Smooth muscle cell (in vitro differentiated cells): ENCODE measurements at regions not wholly inside any gene's neighbourhood (a gene's known extent, or its start where the extent isn't known, plus 50 kb on each side); places are given as distances from the start of the nearest gene placed in this dataset.

Experiments used
- DNase-seq: peaks from one replicate; lab custom pipeline; 2025; ENCODE audit not compliant: unreplicated experiment; lab: John Stamatoyannopoulos, UW
- H2AFZ ChIP-seq: fragments of 200-600 bp; sonication (generic); 2 replicates; pipeline ENCODE4 v1.6.0; 2016; ENCODE audit warnings: antibody characterized with exemption, low read depth, mild to moderate bottlenecking
- H3F3A ChIP-seq: fragments of 200-600 bp; sonication (generic); 2 replicates; pipeline ENCODE4 v1.6.0; 2017; ENCODE audit warnings: antibody characterized with exemption, low read depth
- H3K27ac ChIP-seq: fragments of 200-600 bp; sonication (generic); 2 replicates; pipeline ENCODE4 v1.5.1; 2016; ENCODE audit warnings: low read depth, mild to moderate bottlenecking
- H3K27me3 ChIP-seq: fragments of 200-600 bp; sonication (generic); 2 replicates; pipeline ENCODE4 v1.6.1; 2016; ENCODE audit warnings: low read depth, mild to moderate bottlenecking
- H3K36me3 ChIP-seq: fragments of 200-600 bp; sonication (generic); 2 replicates; pipeline ENCODE4 v1.5.1; 2016; ENCODE audit warnings: low read depth
- H3K4me1 ChIP-seq: fragments of 200-600 bp; sonication (generic); 2 replicates; pipeline ENCODE4 v1.5.1; 2016; ENCODE audit warnings: low read depth
- H3K4me2 ChIP-seq: fragments of 200-600 bp; sonication (generic); 2 replicates; pipeline ENCODE4 v1.6.0; 2016; ENCODE audit warnings: mild to moderate bottlenecking
- H3K4me3 ChIP-seq: fragments of 200-600 bp; sonication (generic); 2 replicates; pipeline ENCODE4 v1.5.1; 2016; ENCODE audit warnings: mild to moderate bottlenecking
- H3K79me2 ChIP-seq: fragments of 200-600 bp; sonication (generic); 2 replicates; pipeline ENCODE4 v1.6.0; 2016; ENCODE audit warnings: low read depth, mild to moderate bottlenecking
- H3K9ac ChIP-seq: fragments of 200-600 bp; sonication (generic); 2 replicates; pipeline ENCODE4 v1.6.0; 2016; ENCODE audit warnings: low read depth
- H3K9me3 ChIP-seq: fragments of 200-600 bp; sonication (generic); replicated peaks from 2 replicates; pipeline ENCODE4 v1.5.1; 2016; ENCODE audit warnings: low read depth
- H4K20me1 ChIP-seq: fragments of 200-600 bp; sonication (generic); 2 replicates; pipeline ENCODE4 v1.6.0; 2016; ENCODE audit warnings: low read depth
- CTCF ChIP-seq: fragments of 200-600 bp; sonication (generic); IDR thresholded peaks from 2 replicates; pipeline ENCODE4 v1.5.1; 2017; ENCODE audit warnings: borderline replicate concordance, mild to moderate bottlenecking, antibody characterized with exemption; ENCODE audit not compliant: insufficient read depth, poor library complexity, severe bottlenecking
- WGBS: methylation state at CpG from one replicate; pipeline ENCODE4 v1.1.7; 2016; ENCODE audit warnings: low lambda C conversion rate; 5-methylcytosine and 5-hydroxymethylcytosine counted together

- no peak for DNase-seq
Observed at GRCh38 chr1:29746076-29746665, 509.8 kb downstream of the PTPRU start.

GRCh38 chr1:29744684-29745490 is 508.6 kb downstream of the PTPRU start:
- Histone ChIP-seq H3K27me3 (peaks cover 43% of the 10 kb centered on the region), H3K79me2 (no peaks in the 10 kb centered on the region), H4K20me1 (no peaks in the 10 kb centered on the region), H3K4me2 (no peak overlapping the region), H2AFZ (no peak overlapping the region), H3K36me3 (no peaks in the 10 kb centered on the region), H3K9me3 (no peaks in the 10 kb centered on the region), H3K4me1 (no peaks in the 10 kb centered on the region), H3F3A (no peaks in the 10 kb centered on the region), H3K27ac (no peak overlapping the region), H3K4me3 (no peak overlapping the region), H3K9ac (no peak overlapping the region)
- no peak for DNase-seq
- TF ChIP-seq CTCF: no peak
- WGBS: 67% methylated on average over 6 of the region's 6 CpGs

More at GRCh38 chr1:29746076-29746665, 509.8 kb downstream of the PTPRU start:
- Histone ChIP-seq H3K9ac (no peak overlapping the region), H3K4me3 (no peak overlapping the region), H3K4me2 (no peak overlapping the region), H3K36me3 (no peaks in the 10 kb centered on the region), H2AFZ (no peak overlapping the region), H3K27me3 (peaks cover 32% of the 10 kb centered on the region), H4K20me1 (no peaks in the 10 kb centered on the region), H3K9me3 (no peaks in the 10 kb centered on the region), H3K79me2 (no peaks in the 10 kb centered on the region), H3K27ac (no peak overlapping the region), H3K4me1 (no peaks in the 10 kb centered on the region), H3F3A (no peaks in the 10 kb centered on the region)
- 87% methylated on average over 5 of the region's 5 CpGs for WGBS
- TF ChIP-seq CTCF: no peak

GRCh38 chr1:29743931-29744330 is 507.6 kb downstream of the PTPRU start:
- Histone ChIP-seq H3K27me3 (peaks cover 46% of the 10 kb centered on the region), H3K9ac (no peak overlapping the region), H3K9me3 (no peaks in the 10 kb centered on the region), H3K4me3 (no peak overlapping the region), H3F3A (no peaks in the 10 kb centered on the region), H2AFZ (no peak overlapping the region), H3K4me1 (no peaks in the 10 kb centered on the region), H3K27ac (no peak overlapping the region), H4K20me1 (no peaks in the 10 kb centered on the region), H3K79me2 (no peaks in the 10 kb centered on the region), H3K4me2 (no peak overlapping the region), H3K36me3 (no peaks in the 10 kb centered on the region)
- no peak for DNase-seq
- WGBS: 86% methylated on average over 7 of the region's 7 CpGs
- no peak for TF ChIP-seq CTCF
